Activated CD4-positive, alpha-beta memory T cell treated with anti-CD3 and anti-CD28 coated beads, Interleukin-2, amount 10 ng/mL, durations not matched to agents 7 days and 5 days (primary cell): ENCODE measurements at regions not wholly inside any gene's neighbourhood (a gene's known extent, or its start where the extent isn't known, plus 50 kb on each side); places are given as distances from the start of the nearest gene placed in this dataset.

Experiments used
- CTCF ChIA-PET: fragments of 350-600 bp; sonication (Branson Sonifier 250); formaldehyde crosslinking; loops from one replicate; lab custom pipeline; 2021; ENCODE audit warnings: antibody characterized with exemption, inconsistent platforms; lab: Charles Lee
- POLR2A ChIA-PET: fragments of 350-600 bp; sonication (Branson Sonifier 250); formaldehyde crosslinking; loops from one replicate; lab custom pipeline; 2021; ENCODE audit warnings: antibody characterized with exemption; lab: Charles Lee
- DNase-seq: peaks from one replicate; pipeline ENCODE4 v3.0.0-alpha.2; 2020
- H3K27ac Mint-ChIP-seq: one replicate; pipeline ENCODE4 v1.8.0; 2021; ENCODE audit warnings: mild to moderate bottlenecking, mixed read lengths
- H3K27me3 Mint-ChIP-seq: one replicate; pipeline ENCODE4 v1.8.0; 2021; ENCODE audit warnings: mixed read lengths
- H3K36me3 Mint-ChIP-seq: one replicate; pipeline ENCODE4 v1.8.0; 2021; ENCODE audit warnings: low read depth, mixed read lengths
- H3K4me1 Mint-ChIP-seq: one replicate; pipeline ENCODE4 v1.8.0; 2021; ENCODE audit warnings: mixed read lengths
- H3K4me3 Mint-ChIP-seq: one replicate; pipeline ENCODE4 v1.8.0; 2021; ENCODE audit warnings: mild to moderate bottlenecking, mixed read lengths
- H3K9me3 Mint-ChIP-seq: one replicate; pipeline ENCODE4 v1.8.0; 2021; ENCODE audit warnings: mixed read lengths

DNA sequence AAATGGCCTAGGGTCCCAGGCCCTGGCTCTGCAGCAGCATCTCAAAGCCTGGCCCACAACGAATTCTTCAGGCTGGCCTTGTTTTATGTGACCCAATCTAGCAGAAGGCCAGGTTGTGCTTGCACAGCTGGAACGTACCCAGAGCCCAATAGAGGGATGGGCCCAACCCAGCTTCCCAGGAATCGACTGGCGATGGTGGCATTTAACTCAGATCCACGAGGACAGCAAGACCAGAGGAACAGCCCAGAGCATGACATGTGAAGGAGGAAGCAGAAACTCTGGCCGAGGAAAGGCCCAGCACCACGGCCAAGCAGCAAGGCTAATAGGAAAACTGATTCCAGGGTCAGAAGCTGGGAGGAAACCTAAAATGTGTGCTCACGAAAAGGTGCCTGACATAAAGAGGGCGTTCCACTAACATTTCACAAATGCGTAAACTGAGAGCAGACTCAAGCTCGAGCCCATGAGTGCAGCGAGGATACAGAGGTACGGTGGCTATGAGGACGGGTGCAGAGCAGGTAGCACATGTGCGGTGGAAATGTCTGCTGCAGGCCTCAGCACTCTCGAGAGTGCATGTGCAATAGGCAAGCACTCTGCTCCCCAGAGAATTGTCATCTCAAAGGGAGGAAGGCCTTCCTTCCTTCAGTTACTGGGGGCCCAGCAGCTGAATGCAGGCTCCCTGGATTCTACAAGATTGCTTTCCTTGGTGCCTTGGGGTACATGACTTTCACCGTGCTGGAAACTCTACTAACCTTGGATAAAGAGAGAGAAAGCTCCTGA lies 156.9 kb upstream of the GLI2 start:
- H3K4me3 Mint-ChIP-seq = no peak overlapping the region
- peaks cover 23% of the 10 kb centered on the region for H3K27me3 Mint-ChIP-seq
- no peaks in the 10 kb centered on the region for H3K9me3 Mint-ChIP-seq
- no peak overlapping the region for H3K27ac Mint-ChIP-seq
- no peaks in the 10 kb centered on the region for H3K4me1 Mint-ChIP-seq
- CTCF ChIA-PET = no interaction called here
- POLR2A ChIA-PET = no interaction called here
- H3K36me3 Mint-ChIP-seq = no peaks in the 10 kb centered on the region
- no peak for DNase-seq

DNA sequence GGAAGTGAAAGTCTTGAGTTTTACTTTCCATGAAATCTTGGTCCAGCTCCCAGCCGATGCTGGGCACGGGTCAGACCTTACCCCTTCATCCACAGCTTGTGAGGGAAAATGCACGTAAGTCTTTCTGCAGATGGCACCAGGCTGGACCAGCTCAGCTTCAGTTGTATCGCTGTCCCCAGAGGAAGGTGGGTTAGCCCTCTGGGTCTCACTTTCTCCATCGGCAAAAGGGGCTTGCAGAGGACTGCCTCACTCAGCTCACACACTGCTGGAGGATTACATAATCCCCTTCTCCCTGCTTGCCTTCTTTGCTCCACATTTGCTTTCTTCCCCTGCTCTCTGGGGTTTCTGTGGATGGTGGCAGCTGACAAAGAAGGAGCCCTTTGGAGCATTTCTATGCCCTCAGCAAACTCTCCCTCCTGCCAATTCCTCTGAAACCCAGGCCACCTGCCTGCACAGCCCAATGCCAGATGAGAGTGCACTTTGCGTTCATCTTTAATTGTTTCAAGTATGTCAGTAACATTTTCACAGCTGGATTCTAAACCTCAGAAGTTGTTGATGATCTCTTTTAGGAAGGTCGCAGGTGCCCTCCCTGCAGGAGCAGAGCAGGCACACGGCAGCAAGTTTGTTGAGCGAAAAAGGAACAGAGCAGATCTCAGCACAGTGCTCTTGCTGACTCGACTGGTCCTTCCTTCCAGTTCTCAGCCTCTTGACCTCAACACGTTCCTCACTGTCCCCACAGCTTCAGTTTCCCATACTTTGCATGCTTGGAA lies 155.6 kb upstream of the GLI2 start:
- no peak overlapping the region for H3K4me3 Mint-ChIP-seq

DNA sequence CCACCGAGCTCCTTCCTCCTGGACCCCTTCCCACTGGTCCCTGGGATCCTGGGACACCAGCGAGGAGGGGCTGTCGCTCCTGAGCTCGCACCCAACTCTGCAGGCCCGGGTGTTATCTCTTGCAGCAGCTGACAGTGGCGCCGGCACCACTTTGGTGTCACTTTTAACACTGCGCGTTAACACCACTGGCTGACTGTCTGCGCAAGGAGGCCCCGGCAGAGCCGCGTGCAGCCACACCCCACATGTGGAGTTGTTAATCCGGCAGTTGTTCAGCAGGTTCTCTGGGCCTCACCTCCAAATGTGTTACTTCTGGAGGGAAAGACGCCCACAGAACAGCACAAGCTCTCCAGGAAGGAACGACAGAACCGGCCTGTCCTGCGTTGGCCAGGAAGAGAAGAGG lies 155.0 kb upstream of the GLI2 start:
- H3K4me1 Mint-ChIP-seq = no peaks in the 10 kb centered on the region
- POLR2A ChIA-PET = no interaction called here
- CTCF ChIA-PET = interaction anchor here (1.2 kb wide), 1 partner anchor 11 kb away, joined by 3 read pairs; no protein-coding TSS in a partner anchor

More for the DNA sequence above, 155.6 kb upstream of the GLI2 start:
- ChIA-PET POLR2A (no interaction called here), CTCF (interaction anchor here (1.2 kb wide), 1 partner anchor 11 kb away, joined by 3 read pairs; no protein-coding TSS in a partner anchor)
- H3K27me3 Mint-ChIP-seq = peaks cover 26% of the 10 kb centered on the region
- no peak overlapping the region for H3K27ac Mint-ChIP-seq
- H3K9me3 Mint-ChIP-seq = no peaks in the 10 kb centered on the region
- no peaks in the 10 kb centered on the region for H3K4me1 Mint-ChIP-seq
- DNase-seq = no peak
- H3K36me3 Mint-ChIP-seq = no peaks in the 10 kb centered on the region

DNA sequence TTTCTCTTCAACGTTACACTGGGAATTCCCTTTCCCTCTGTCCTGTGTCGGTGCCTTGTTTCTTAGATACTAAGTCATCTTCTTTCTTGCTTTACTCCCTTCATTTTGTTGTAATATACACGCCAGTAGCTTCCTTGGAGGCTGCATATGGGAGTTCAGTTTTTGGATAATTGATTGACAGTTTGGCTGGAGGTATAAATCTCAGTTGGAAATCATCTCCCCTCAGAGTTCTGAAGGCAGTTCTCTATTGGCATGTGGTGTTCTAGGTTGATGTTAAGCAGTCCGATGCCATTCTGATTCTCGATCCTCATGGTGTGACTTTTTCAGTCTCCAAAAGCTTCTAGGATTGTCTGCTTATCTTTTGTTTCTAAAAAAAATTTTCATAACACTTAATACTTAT lies 152.5 kb upstream of the GLI2 start:
- H3K9me3 Mint-ChIP-seq = no peaks in the 10 kb centered on the region
- no peak overlapping the region for H3K4me3 Mint-ChIP-seq
- H3K27ac Mint-ChIP-seq = no peak overlapping the region
- DNase-seq = no peak
- ChIA-PET CTCF (interaction anchor here (1.6 kb wide), 1 partner anchor 30 kb away, joined by 3 read pairs; no protein-coding TSS in a partner anchor), POLR2A (no interaction called here)
- H3K27me3 Mint-ChIP-seq = peaks cover 34% of the 10 kb centered on the region
- no peaks in the 10 kb centered on the region for H3K4me1 Mint-ChIP-seq
- H3K36me3 Mint-ChIP-seq = no peaks in the 10 kb centered on the region

More for the DNA sequence above, 155.0 kb upstream of the GLI2 start:
- Mint-ChIP-seq H3K36me3 (no peaks in the 10 kb centered on the region), H3K9me3 (no peaks in the 10 kb centered on the region), H3K4me3 (no peak overlapping the region), H3K27me3 (peaks cover 29% of the 10 kb centered on the region), H3K27ac (no peak overlapping the region)
- no peak for DNase-seq

DNA sequence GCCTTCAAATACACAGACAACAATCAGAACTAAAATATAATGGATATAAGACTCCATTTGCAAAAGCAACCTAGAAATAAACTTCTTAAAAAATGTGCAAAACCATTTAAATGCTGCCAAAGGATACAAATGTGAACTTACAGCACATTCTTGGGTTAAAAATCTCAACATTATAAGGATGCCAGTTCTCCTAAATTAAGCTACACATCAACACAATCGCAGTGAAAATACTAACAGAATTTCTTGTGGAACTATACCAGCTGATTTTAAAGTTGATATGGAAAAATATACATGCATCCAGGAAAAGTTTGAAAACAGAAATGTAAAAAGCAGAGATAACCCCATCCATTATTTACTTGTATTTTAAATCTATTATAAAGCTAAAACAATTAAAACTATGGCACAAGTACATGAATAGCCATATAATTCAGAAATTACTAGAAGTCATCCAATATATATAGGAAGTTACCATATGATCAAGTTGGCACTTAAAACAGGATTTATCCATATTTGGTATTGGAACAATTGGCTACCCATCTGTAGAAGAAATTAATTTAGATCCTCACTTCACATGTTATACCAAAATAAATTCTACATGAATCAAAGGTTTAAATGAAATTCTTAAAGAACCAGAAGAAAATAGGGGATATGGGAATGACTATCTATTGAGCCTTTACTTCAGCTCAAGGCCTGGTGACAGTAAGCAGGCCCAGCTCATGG lies 151.7 kb upstream of the GLI2 start:
- POLR2A ChIA-PET = no interaction called here
- Mint-ChIP-seq H3K4me3 (no peak overlapping the region), H3K36me3 (no peaks in the 10 kb centered on the region), H3K9me3 (no peaks in the 10 kb centered on the region), H3K27me3 (peaks cover 40% of the 10 kb centered on the region), H3K4me1 (no peaks in the 10 kb centered on the region), H3K27ac (no peak overlapping the region)
- CTCF ChIA-PET = no interaction called here
- no peak for DNase-seq

DNA sequence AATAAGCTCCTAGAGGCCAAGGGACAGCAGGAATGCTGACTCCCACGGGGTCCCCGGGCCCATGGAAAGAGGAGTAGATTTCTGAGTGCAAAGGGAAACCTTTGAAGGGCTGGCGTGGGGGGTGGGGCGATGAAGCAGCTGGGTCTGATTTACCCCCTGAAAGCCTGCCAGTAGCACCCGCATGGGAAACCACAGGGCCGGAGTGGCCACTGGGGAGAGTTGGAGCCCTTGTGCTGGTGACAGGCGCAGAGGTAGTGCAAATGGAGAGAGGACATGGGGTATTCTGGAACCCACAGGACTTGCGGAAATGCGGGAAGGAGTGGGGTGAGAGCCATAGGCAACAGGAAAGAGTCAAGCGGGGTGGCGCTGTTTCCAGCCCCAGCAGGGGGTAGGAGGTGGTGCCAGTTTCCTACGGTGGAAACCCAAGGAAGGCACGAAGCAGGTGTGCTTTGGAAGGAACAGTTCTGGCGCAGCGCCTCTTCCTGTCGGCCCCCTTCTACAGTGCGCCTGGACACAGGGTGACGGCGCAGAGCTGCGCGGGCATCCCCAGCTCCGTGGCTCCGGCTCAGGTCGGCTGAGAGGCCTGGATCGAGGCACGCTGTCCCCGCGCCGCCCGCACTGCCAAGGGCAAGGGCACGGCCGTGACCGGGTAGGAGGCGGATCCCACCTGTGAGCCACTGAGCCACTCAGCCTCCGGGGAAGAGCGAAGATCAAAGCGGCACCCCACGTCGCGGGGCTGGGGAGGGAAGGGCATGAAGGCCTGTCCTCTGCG lies 149.0 kb upstream of the GLI2 start:
- H3K4me1 Mint-ChIP-seq = no peaks in the 10 kb centered on the region
- H3K4me3 Mint-ChIP-seq = no peak overlapping the region
- CTCF ChIA-PET = no interaction called here
- H3K36me3 Mint-ChIP-seq = no peaks in the 10 kb centered on the region
- no peak overlapping the region for H3K27ac Mint-ChIP-seq
- no peak for DNase-seq
- POLR2A ChIA-PET = no interaction called here
- H3K27me3 Mint-ChIP-seq = peaks cover 48% of the 10 kb centered on the region
- no peaks in the 10 kb centered on the region for H3K9me3 Mint-ChIP-seq

DNA sequence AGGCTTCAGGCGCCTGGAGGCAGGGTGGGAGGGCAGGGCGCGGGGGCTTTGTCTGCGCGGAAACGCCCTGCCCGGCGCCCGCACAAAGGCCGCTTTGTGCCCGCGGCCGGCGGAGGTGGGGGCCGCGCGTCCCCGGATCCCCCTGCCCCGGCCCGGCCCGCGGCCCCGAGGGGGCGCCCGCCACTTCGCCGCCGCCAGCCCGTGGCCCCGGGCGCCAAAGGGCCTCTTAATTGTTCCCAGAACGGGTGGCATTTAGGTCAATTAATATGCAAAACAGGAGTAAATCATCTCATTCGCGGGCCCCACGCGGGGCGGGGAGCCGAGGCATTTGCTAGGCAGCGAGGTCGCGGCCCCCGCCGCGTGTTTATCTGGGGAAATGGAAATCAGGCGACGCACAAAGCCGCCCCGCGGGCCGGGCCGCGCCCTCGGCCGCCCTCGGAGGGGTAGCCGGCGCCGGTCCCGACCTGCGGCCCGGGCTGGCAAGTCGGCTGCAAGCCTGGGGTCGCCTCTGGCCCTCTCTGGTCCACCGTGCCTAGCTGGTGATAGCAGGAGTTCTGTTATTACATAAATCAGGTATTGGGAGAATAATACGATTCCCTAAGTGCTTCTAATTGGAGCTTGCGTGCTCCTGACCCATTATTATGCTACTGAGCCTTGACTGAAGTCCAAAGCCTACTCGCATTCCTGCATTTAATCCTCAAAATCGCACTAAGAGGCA lies 148.2 kb upstream of the GLI2 start:
- ChIA-PET POLR2A (no interaction called here), CTCF (no interaction called here)
- Mint-ChIP-seq H3K9me3 (no peaks in the 10 kb centered on the region), H3K27me3 (peaks cover 48% of the 10 kb centered on the region), H3K4me1 (no peaks in the 10 kb centered on the region), H3K27ac (no peak overlapping the region), H3K4me3 (no peak overlapping the region), H3K36me3 (no peaks in the 10 kb centered on the region)
- DNase-seq = no peak

DNA sequence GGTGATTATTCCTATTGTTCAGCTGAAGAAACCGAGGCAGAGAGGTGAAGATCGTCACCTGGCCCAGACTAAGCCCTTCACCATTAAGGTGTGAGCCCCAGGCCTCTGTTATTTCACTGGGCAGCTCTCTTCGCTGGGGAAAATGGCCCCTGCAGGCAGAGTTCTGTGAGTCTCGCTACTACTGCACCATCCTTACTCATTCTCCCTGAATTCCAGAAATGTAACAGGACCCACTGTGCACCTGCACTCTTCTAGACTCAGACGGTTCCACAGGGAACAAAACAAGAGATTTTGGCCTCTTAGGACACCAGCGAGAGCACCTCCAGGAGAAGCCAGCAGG lies 147.7 kb upstream of the GLI2 start:
- Mint-ChIP-seq H3K36me3 (no peaks in the 10 kb centered on the region), H3K9me3 (no peaks in the 10 kb centered on the region), H3K27ac (no peak overlapping the region), H3K27me3 (peaks cover 47% of the 10 kb centered on the region), H3K4me3 (no peak overlapping the region), H3K4me1 (no peaks in the 10 kb centered on the region)
- ChIA-PET POLR2A (no interaction called here), CTCF (no interaction called here)
- DNase-seq = no peak

DNA sequence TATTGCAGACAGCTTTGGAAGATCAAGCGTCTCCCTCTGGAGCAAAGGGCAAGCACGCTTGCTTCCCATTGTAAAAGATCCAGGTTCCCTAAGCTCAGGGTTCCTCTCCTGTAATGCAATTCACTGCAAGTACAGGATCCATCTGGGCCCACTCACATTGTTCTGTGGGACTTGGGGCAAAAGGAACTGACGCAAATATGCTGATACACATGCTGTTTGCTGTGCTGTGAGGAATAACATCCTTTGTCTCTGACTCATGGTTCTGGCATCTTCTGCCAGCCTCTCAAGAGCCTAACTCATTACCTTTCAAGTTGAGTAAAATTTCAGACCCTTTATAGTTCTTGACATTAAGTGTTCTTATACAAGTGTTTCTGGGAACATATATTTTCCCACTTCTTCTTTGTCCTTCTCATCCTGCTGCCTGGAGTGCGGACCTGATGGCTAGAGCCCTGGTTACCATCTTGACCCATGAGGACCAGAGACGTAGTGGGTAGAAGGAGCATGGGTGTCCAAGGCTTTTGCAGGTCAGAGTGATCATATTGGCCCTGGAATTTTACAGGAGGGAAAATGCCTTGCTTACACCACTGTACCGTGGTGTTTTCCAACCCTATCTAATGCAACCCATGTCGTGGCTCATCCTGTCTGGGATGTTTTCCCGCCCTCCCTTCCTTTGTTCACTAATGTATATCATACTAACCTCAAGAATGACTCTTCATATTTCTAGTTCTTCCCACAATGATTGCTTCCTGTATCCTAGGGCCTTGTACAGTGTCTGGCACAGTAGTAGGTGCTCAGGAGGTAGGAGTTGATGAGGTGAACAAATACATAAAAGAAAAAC lies 145.7 kb upstream of the GLI2 start:
- Mint-ChIP-seq H3K9me3 (no peaks in the 10 kb centered on the region), H3K27ac (no peak overlapping the region), H3K4me3 (no peak overlapping the region), H3K27me3 (peaks cover 41% of the 10 kb centered on the region), H3K4me1 (no peaks in the 10 kb centered on the region), H3K36me3 (no peaks in the 10 kb centered on the region)
- DNase-seq = no peak
- POLR2A ChIA-PET = no interaction called here
- CTCF ChIA-PET = no interaction called here

DNA sequence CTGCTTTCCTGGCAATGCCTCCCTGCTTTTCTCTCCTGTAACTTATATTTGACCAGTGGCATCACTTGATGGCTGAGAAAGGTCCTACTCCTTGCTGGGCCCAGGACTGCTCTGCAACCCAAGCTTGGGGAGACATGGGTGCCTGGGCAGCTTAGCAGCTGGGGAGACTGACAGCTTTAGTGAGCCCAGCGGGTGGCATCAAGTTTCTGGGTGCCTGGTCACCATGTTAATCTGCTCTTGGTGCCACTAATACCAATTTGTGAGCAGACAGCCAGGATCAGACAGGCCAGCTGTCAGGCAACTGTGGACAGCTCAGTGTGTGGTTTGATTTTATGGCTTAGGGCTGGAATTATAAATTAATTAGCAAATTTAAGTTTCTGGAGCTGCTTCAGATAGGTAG lies 144.8 kb upstream of the GLI2 start:
- DNase-seq = no peak
- Mint-ChIP-seq H3K27ac (no peak overlapping the region), H3K36me3 (no peaks in the 10 kb centered on the region), H3K9me3 (no peaks in the 10 kb centered on the region), H3K27me3 (peaks cover 33% of the 10 kb centered on the region), H3K4me3 (no peak overlapping the region), H3K4me1 (no peaks in the 10 kb centered on the region)
- ChIA-PET POLR2A (no interaction called here), CTCF (no interaction called here)

DNA sequence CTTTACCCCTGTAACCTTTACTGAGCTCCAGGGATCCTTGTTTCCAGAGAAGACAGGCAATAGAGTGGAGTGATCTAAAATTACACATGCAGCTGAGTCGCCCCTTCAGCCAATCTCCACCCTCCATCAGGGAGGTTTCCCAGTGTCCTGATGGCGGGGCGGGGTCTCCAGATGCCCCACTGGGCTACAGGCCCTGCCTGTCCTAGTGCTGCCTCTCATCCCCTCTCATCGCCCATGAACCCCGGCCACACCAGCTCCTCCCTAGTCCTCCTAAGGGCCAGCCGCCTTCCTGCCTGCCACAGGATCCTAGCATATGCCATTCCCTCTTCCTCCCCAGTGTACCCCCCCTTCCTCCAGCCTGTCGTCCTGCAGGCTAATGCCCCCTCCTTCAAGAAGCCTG lies 144.1 kb upstream of the GLI2 start:
- CTCF ChIA-PET = no interaction called here
- POLR2A ChIA-PET = no interaction called here
- DNase-seq = no peak
- H3K4me1 Mint-ChIP-seq = no peaks in the 10 kb centered on the region
- no peak overlapping the region for H3K27ac Mint-ChIP-seq
- H3K4me3 Mint-ChIP-seq = no peak overlapping the region
- H3K9me3 Mint-ChIP-seq = no peaks in the 10 kb centered on the region
- H3K36me3 Mint-ChIP-seq = no peaks in the 10 kb centered on the region
- peaks cover 27% of the 10 kb centered on the region for H3K27me3 Mint-ChIP-seq

DNA sequence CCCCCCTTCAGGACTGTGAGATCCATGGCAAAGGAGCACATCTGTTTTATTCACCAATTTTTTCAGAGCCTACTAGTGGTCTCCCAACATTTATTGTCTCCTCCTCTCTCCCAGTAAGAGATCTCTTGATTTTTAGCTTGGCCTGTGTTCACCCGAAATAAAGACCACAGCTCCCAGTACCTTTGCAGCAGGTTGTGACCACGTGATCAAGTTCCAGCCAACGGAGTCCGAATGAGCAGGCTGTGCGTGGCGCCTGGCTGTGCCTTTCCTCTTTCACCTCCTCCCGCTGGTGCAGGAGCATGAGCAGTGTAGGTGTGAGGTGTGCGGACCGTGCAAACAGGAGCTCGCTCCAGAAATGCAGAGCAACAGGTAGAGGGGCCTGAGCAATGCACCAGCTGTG lies 143.6 kb upstream of the GLI2 start:
- no peak for DNase-seq
- H3K4me3 Mint-ChIP-seq = no peak overlapping the region
- H3K27ac Mint-ChIP-seq = no peak overlapping the region
- H3K4me1 Mint-ChIP-seq = no peaks in the 10 kb centered on the region
- ChIA-PET CTCF (no interaction called here), POLR2A (no interaction called here)
- peaks cover 24% of the 10 kb centered on the region for H3K27me3 Mint-ChIP-seq
- H3K9me3 Mint-ChIP-seq = no peaks in the 10 kb centered on the region
- H3K36me3 Mint-ChIP-seq = no peaks in the 10 kb centered on the region
